GM10248 (cell line): ENCODE measurements at regions not wholly inside any gene's neighbourhood (a gene's known extent, or its start where the extent isn't known, plus 50 kb on each side); places are given as distances from the start of the nearest gene placed in this dataset.

ENCODE experiments used
- CTCF ChIA-PET: fragments of 300-600 bp; sonication (Branson Sonifier 250); formaldehyde crosslinking; extraction: SDS; loops from one replicate; lab custom pipeline; 2021; ENCODE audit warnings: antibody characterized with exemption; lab: Yijun Ruan, JAX
- POLR2A ChIA-PET: fragments of 350-650 bp; sonication (Branson Sonifier 250); formaldehyde crosslinking; extraction: SDS; loops from one replicate; lab custom pipeline; 2020; ENCODE audit warnings: antibody characterized with exemption; lab: Yijun Ruan, JAX
- DNase-seq: peaks from one replicate; pipeline ENCODE4 v3.0.0; 2012; ENCODE audit errors: extremely low spot score
- TF ChIP-seq, protein P1 (sequence below): IDR thresholded peaks from 2 replicates; pipeline ENCODE4 v1.5.1; 2012; ENCODE audit warnings: mild to moderate bottlenecking, low read depth; ENCODE audit errors: extremely low read depth, missing control alignments, control extremely low read depth

DNA sequence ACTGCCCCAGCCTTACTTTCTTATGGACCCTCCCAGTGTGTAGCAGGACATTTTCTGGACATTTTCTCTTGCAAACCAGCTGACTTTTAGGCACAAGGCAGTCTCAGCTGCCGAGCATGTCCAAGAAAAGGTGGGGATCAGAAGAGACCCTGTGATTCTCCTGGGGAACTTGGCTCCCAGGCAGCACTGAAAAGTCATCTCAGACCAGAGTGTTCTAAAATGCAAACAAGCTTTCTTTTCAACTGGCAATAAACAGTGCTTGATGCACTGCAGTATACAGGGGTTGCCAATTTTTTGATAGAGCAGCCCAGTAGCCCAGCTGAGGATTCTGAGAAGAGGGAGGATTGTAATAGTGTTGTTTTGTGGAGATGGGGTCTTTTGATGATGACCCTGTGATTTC, 168.0 kb upstream of the PHYHIPL start:
- no peak for DNase-seq
- POLR2A ChIA-PET, result no interaction called here
- TF ChIP-seq, protein P1, sequence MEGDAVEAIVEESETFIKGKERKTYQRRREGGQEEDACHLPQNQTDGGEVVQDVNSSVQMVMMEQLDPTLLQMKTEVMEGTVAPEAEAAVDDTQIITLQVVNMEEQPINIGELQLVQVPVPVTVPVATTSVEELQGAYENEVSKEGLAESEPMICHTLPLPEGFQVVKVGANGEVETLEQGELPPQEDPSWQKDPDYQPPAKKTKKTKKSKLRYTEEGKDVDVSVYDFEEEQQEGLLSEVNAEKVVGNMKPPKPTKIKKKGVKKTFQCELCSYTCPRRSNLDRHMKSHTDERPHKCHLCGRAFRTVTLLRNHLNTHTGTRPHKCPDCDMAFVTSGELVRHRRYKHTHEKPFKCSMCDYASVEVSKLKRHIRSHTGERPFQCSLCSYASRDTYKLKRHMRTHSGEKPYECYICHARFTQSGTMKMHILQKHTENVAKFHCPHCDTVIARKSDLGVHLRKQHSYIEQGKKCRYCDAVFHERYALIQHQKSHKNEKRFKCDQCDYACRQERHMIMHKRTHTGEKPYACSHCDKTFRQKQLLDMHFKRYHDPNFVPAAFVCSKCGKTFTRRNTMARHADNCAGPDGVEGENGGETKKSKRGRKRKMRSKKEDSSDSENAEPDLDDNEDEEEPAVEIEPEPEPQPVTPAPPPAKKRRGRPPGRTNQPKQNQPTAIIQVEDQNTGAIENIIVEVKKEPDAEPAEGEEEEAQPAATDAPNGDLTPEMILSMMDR, result no peak
- CTCF ChIA-PET, result interaction anchor here (1.4 kb wide), 1 partner anchor 28 kb away, joined by 3 read pairs; no protein-coding TSS in a partner anchor

DNA sequence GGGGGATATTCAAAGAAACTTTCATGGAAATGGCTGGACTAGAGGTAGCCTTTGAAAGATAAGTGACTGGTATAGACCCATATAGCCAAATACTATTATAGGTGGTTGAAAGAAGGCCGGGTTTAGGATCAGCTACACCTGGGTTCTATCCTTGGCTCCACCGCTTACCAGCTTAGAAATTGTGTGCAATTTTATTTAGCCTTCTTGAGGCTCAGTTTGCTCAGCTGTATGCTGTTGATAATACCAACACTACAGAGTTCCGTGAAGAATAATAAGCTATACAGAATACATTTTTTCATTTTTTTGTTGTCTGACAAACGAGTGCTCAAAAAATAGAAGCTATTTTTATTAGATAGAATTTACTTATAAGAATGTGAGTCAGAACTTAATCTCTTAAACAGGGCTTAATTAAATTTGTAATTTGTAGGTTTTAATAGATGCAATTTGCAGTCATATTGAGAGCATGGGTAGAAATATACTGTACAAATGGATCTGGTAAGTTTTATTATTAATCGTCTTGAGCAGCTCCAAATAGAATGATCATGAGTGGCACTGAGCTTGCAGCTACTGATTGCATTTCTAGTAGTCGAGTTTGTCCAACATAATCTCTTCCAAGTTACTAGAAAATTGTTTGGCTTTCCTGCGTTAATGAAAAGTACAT, 164.3 kb upstream of the PHYHIPL start:
- DNase-seq, result no peak
- CTCF ChIA-PET, result interaction anchor here (0.8 to 1.8 kb wide), 9 partner anchors 8 to 34 kb away, joined by 3 to 11 read pairs (median 3); no protein-coding TSS in a partner anchor
- TF ChIP-seq, protein P1, result no peak
- POLR2A ChIA-PET, result no interaction called here

DNA sequence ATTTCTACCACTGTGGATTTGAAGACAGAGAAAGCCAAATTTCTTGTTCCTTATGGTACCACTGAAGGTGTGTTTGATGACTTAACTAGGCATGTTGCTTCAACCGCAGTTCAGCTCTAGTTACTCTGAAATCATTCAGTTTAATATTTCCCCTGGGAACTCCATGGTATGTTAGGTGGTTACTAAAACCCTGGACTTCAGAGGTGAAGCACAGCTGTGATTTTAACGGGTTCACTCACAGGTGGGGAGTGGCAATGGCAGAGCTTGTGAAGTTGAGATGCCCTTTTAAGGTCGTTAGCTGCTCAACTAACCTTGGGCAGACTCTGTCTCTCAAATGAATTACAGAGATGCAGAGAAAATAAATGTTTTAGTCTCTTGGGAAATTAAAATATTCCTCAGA, 163.6 kb upstream of the PHYHIPL start:
- TF ChIP-seq, protein P1, result no peak
- POLR2A ChIA-PET, result no interaction called here
- DNase-seq, result no peak
- CTCF ChIA-PET, result interaction anchor here (0.8 to 1.4 kb wide), 2 partner anchors 8 to 14 kb away, joined by 3 read pairs; no protein-coding TSS in a partner anchor

DNA sequence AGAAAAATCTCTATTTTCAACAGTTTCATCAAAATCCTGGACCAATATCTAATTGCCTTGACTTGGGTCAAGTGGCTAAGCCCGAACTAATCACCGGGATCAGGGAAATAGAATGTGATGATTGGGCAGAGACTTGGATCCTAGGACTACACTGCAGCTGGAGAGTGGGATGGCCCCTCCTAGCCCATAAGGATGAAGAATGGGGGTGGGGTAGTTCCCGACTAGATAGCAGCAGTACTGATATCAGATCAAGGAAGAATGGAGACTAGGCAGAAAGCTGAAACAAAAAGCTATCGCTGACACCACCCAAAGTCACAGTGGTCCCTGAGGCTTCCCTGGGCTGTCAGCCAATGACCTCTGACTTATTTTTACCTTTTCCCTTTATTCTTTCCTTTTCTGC, 160.4 kb upstream of the PHYHIPL start:
- ChIA-PET CTCF (interaction anchor here (1.2 to 2.6 kb wide), 4 partner anchors 9 to 64 kb away, joined by 3 to 10 read pairs (median 3); no protein-coding TSS in a partner anchor), POLR2A (no interaction called here)
- DNase-seq, result no peak
- TF ChIP-seq, protein P1, result no peak

DNA sequence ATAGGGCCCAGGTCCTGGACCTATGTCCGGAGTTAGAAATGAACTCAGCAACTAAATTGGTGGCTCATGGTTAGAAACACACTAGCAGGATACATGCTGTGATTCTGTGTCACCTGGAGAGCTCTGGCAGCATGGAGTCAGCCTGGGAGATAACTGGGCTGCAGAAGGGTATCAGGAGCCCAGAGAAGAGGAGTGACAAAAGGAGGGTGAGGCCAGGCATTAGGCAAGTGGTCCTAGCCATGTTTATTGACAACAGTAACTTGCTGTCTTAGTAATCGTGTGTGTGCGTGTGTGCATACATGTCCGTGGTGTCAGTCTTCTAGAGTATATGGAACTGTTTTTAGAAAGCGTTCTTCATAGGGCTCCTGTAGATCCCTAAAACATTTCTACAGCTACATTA, 157.5 kb upstream of the PHYHIPL start:
- TF ChIP-seq, protein P1, result no peak
- DNase-seq, result no peak
- CTCF ChIA-PET, result interaction anchor here (1.1 to 2.0 kb wide), 3 partner anchors 14 to 67 kb away, joined by 3 to 4 read pairs (median 4); no protein-coding TSS in a partner anchor
- POLR2A ChIA-PET, result no interaction called here

DNA sequence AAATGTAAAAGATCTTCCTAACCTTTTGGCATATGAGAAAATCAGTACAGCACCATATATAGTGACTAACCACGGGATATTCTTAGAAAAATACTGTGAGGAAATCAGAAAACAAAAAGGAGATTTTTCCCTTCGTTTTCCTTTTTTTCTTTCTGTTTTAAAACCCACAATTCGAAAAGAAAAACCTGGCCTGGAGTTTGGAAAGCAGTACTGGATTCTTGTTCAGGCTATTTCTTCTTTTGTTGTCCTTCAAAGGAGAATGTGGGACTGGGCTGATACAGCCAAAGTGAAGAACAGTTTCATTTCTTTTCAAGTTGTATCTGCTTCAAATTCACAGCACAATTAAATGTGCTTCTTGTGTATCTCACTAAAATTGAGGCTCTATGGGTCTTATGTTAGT, 156.8 kb upstream of the PHYHIPL start:
- DNase-seq, result no peak
- CTCF ChIA-PET, result interaction anchor here (1.1 to 2.0 kb wide), 2 partner anchors 14 to 16 kb away, joined by 3 to 4 read pairs; no protein-coding TSS in a partner anchor
- TF ChIP-seq, protein P1, result no peak
- POLR2A ChIA-PET, result no interaction called here
